Osteocyte (in vitro differentiated cells): ENCODE measurements at regions not wholly inside any gene's neighbourhood (a gene's known extent, or its start where the extent isn't known, plus 50 kb on each side); places are given as distances from the start of the nearest gene placed in this dataset.
A peak's percentile ranks its signal among the peaks of the same experiment; 100 is the strongest.

Experiments used
- DNase-seq: peaks from one replicate; pipeline ENCODE4 v3.0.0; 2021; ENCODE audit warnings: mixed read lengths; ENCODE audit not compliant: unreplicated experiment; ENCODE audit errors: extremely low spot score
- H3K27ac Mint-ChIP-seq: one replicate; pipeline ENCODE4 v1.8.0; 2021; ENCODE audit warnings: mild to moderate bottlenecking, mixed read lengths; ENCODE audit not compliant: unreplicated experiment
- H3K27me3 Mint-ChIP-seq: one replicate; pipeline ENCODE4 v1.8.0; 2021; ENCODE audit warnings: mixed read lengths; ENCODE audit not compliant: unreplicated experiment
- H3K36me3 Mint-ChIP-seq: one replicate; pipeline ENCODE4 v1.8.0; 2021; ENCODE audit warnings: mixed read lengths; ENCODE audit not compliant: unreplicated experiment
- H3K4me1 Mint-ChIP-seq: one replicate; pipeline ENCODE4 v1.8.0; 2021; ENCODE audit warnings: mixed read lengths; ENCODE audit not compliant: unreplicated experiment
- H3K4me3 Mint-ChIP-seq: one replicate; pipeline ENCODE4 v1.8.0; 2021; ENCODE audit warnings: mild to moderate bottlenecking, moderate library complexity, mixed read lengths; ENCODE audit not compliant: unreplicated experiment
- H3K9me3 Mint-ChIP-seq: one replicate; pipeline ENCODE4 v1.8.0; 2021; ENCODE audit warnings: mixed read lengths; ENCODE audit not compliant: unreplicated experiment
- CTCF ChIP-seq: fragments of 200-600 bp; sonication (generic); IDR thresholded peaks from 2 replicates; pipeline ENCODE4 v1.5.0; 2021; ENCODE audit warnings: antibody characterized with exemption, mild to moderate bottlenecking, moderate library complexity

- Mint-ChIP-seq H3K36me3 (no peaks in the 10 kb centered on the region), H3K4me3 (no peak overlapping the region), H3K27me3 (no peaks in the 10 kb centered on the region), H3K9me3 (no peaks in the 10 kb centered on the region), H3K4me1 (no peaks in the 10 kb centered on the region), H3K27ac (no peak overlapping the region)
- peak; percentile 51 for DNase-seq
- TF ChIP-seq CTCF: no peak
Observed at GRCh38 chr14:96629558-96630222, 127.5 kb downstream of the PAPOLA start.

GRCh38 chr14:96630281-96630680, 128.1 kb downstream of the PAPOLA start:
- H3K27ac Mint-ChIP-seq: no peak overlapping the region
- H3K36me3 Mint-ChIP-seq: no peaks in the 10 kb centered on the region
- DNase-seq: peak; percentile 36
- peaks cover 4% of the 10 kb centered on the region for H3K9me3 Mint-ChIP-seq
- H3K4me3 Mint-ChIP-seq: no peak overlapping the region
- H3K27me3 Mint-ChIP-seq: no peaks in the 10 kb centered on the region
- no peaks in the 10 kb centered on the region for H3K4me1 Mint-ChIP-seq
- TF ChIP-seq CTCF: no peak

DNA sequence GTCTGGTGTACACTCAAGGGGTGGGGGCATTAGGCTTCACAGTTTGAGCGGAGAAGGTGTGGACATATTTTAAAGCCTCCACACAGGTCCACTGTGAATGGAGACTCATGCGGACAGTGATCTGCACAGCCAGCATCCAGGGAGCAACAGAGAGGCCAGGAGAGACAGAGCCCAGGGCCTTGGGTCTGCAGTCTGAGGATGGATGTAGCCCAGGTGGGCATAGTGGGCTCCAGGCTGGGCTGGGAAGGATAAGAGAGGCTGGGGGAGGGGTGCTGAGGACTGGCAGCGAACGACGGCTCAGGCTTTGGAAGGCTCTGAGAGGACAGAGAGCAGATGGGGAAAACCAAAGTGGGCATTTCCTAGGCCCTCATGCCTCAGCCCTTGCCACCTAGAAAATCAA, 128.8 kb downstream of the PAPOLA start:
- H3K27ac Mint-ChIP-seq: no peak overlapping the region
- H3K27me3 Mint-ChIP-seq: no peaks in the 10 kb centered on the region
- H3K36me3 Mint-ChIP-seq: no peaks in the 10 kb centered on the region
- no peak overlapping the region for H3K4me3 Mint-ChIP-seq
- H3K4me1 Mint-ChIP-seq: no peaks in the 10 kb centered on the region
- TF ChIP-seq CTCF: no peak
- peaks cover 4% of the 10 kb centered on the region for H3K9me3 Mint-ChIP-seq
- DNase-seq: peak; percentile 75

DNA sequence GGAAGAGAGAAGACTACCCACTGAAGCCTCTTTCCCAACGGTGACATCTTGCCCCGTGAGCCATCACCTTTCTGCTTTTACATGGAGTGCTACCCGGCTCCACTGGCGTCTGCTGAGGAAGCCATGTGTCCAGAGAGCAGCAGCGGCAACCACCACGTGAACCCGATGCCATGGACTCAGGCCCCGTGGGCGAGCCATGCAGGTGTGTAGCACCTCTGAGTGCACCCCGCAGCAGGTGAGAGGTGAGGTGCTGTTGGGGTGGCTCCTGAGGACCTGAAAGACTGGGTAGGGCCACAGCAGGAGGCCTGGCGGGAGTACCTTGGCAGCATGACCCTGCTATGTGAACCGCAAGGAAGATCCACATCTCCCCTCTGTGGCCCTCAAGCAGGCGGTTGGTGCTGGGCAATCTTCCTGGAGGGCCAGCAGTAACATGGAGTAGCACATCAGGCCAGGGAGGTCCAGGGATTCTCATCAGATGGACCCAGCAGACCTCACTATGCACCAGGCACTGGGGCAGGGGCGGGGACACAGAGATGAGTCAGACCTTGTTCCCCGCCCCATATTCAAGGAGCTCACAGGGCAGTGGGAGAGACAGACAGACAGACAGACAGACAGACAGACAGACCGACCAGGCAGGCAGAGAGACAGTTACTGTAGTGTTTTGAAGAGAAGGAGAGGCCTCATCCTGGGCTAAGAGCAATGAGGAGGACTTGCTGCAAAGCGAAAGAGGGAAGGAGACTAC, 129.6 kb downstream of the PAPOLA start:
- no peak overlapping the region for H3K27ac Mint-ChIP-seq
- H3K4me1 Mint-ChIP-seq: no peaks in the 10 kb centered on the region
- no peaks in the 10 kb centered on the region for H3K27me3 Mint-ChIP-seq
- H3K9me3 Mint-ChIP-seq: peaks cover 4% of the 10 kb centered on the region
- H3K4me3 Mint-ChIP-seq: no peak overlapping the region
- H3K36me3 Mint-ChIP-seq: no peaks in the 10 kb centered on the region
- DNase-seq: peak; percentile 80
- TF ChIP-seq CTCF: no peak

GRCh38 chr14:96632363-96632758, 130.2 kb downstream of the PAPOLA start:
- no peaks in the 10 kb centered on the region for H3K36me3 Mint-ChIP-seq
- H3K4me1 Mint-ChIP-seq: no peaks in the 10 kb centered on the region
- no peak for TF ChIP-seq CTCF
- no peak for DNase-seq
- H3K4me3 Mint-ChIP-seq: no peak overlapping the region
- H3K9me3 Mint-ChIP-seq: peaks cover 8% of the 10 kb centered on the region
- no peak overlapping the region for H3K27ac Mint-ChIP-seq
- no peaks in the 10 kb centered on the region for H3K27me3 Mint-ChIP-seq
